DND-41 (cell line): ENCODE measurements at regions not wholly inside any gene's neighbourhood (a gene's known extent, or its start where the extent isn't known, plus 50 kb on each side); places are given as distances from the start of the nearest gene placed in this dataset.

Experiments
- ATAC-seq: fragments of 200-7000 bp; cut with Tn5 transposase; 3 replicates; pipeline ENCODE4 v1.9.1; 2021; ENCODE audit warnings: low read depth; ENCODE audit not compliant: insufficient read depth
- DNase-seq: peaks from one replicate; pipeline ENCODE4 v3.0.0-alpha.2; 2020
- H2AFZ ChIP-seq: 2 replicates; pipeline ENCODE4 v1.6.0; 2012; ENCODE audit warnings: low read depth, low read length
- H3K27ac ChIP-seq: 2 replicates; pipeline ENCODE4 v1.5.1; 2012; ENCODE audit warnings: low read length, inconsistent platforms
- H3K27me3 ChIP-seq: fragments of 200-600 bp; sonication (generic); 2 replicates; pipeline ENCODE4 v1.6.0; 2012; ENCODE audit warnings: low read length, mild to moderate bottlenecking, inconsistent platforms; ENCODE audit not compliant: insufficient read depth, poor library complexity
- H3K36me3 ChIP-seq: 2 replicates; pipeline ENCODE4 v1.5.1; 2012; ENCODE audit warnings: low read length, inconsistent platforms; ENCODE audit not compliant: insufficient read depth
- H3K4me1 ChIP-seq: 2 replicates; pipeline ENCODE4 v1.5.1; 2012; ENCODE audit warnings: mild to moderate bottlenecking, low read length; ENCODE audit not compliant: insufficient read depth
- H3K4me2 ChIP-seq: 2 replicates; pipeline ENCODE4 v1.6.0; 2012; ENCODE audit warnings: mild to moderate bottlenecking, moderate library complexity, low read length, inconsistent platforms; ENCODE audit not compliant: insufficient read depth
- H3K4me3 ChIP-seq, 2 experiments: fragments of 200-600 bp in 1 of 2; shearing (Covaris generic) in 1 of 2; 2 replicates each; pipeline ENCODE4 v1.5.1; 2012 to 2016; ENCODE audit warnings: inconsistent platforms in 2 of 2, low read length in 2 of 2, mild to moderate bottlenecking in 2 of 2, low read depth in 1 of 2, moderate library complexity in 1 of 2
- H3K79me2 ChIP-seq: 2 replicates; pipeline ENCODE4 v1.6.0; 2012; ENCODE audit warnings: low read length, inconsistent platforms; ENCODE audit not compliant: insufficient read depth
- H3K9ac ChIP-seq: 2 replicates; pipeline ENCODE4 v1.6.0; 2012; ENCODE audit warnings: low read depth, mild to moderate bottlenecking, inconsistent platforms, low read length, moderate library complexity
- H3K9me3 ChIP-seq: 2 replicates; pipeline ENCODE4 v1.5.1; 2012; ENCODE audit warnings: low read length, moderate library complexity, mild to moderate bottlenecking, inconsistent platforms; ENCODE audit not compliant: insufficient read depth, severe bottlenecking
- H4K20me1 ChIP-seq: 2 replicates; pipeline ENCODE4 v1.6.0; 2012; ENCODE audit warnings: low read length; ENCODE audit not compliant: insufficient read depth
- EZH2 ChIP-seq: IDR thresholded peaks from 3 replicates; pipeline ENCODE4 v1.6.1; 2012; ENCODE audit warnings: borderline replicate concordance, low read depth, mild to moderate bottlenecking, moderate library complexity, low read length, inconsistent platforms; ENCODE audit not compliant: severe bottlenecking
- TF ChIP-seq, protein P1 (sequence below): IDR thresholded peaks from 2 replicates; pipeline ENCODE4 v1.5.1; 2012; ENCODE audit warnings: borderline replicate concordance, low read length, moderate library complexity, mild to moderate bottlenecking; ENCODE audit not compliant: poor library complexity, severe bottlenecking; ENCODE audit errors: extremely low read depth

DNA sequence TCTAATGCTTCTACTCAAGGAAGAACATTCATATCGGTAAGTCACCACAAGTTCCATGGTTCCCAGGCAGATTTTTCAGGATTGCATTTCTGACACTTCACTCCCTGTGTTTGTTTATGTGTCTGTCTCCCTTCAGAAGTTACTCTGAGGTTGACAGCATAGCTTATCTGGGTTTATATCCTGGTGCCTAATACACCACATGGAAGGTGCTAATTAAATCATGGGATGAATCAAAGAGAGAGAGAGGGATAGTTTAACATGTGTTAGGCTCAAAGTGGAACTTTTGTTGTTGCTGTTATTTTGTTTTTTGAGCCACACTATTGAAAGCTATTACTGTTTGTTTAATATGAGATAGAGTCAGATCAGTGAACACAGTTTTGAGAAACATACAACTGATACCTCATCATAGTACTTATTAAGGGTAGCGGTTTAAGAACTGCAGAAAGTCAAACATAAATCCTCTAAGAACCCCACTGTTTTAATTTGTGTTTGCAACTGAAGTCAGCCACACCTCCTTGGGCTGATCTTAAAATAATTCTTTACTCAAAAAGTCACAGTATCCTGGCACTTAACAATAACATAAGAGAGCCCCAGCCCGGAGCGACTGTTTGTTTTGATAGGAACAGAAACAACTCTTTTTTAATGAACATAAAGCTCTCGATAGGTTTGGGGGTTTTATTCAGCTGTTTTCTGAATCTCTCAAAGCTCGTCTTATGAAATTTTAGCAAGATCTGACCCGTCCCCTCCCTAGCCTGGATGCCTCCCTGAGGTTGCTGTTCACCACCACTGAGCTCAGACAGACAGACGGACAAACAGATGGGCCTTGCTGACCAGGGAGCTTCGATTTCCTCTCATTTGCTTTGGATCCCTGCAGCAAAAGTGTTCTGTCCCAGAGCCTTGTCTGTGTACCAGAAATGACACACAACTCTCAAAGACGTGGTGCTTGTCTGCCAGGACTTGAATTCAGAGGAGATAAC, 98.3 kb upstream of the MYOCD start:
- Histone ChIP-seq H3K27ac (no peak overlapping the region), H3K36me3 (no peaks in the 10 kb centered on the region), H2AFZ (no peak overlapping the region), H3K4me3 (no peak overlapping the region), H3K9me3 (no peaks in the 10 kb centered on the region), H3K4me2 (no peak overlapping the region), H3K4me1 (no peaks in the 10 kb centered on the region), H3K27me3 (no peaks in the 10 kb centered on the region), H3K9ac (no peak overlapping the region), H3K79me2 (no peaks in the 10 kb centered on the region), H4K20me1 (no peaks in the 10 kb centered on the region)
- TF ChIP-seq EZH2, result no peak
- TF ChIP-seq, protein P1, sequence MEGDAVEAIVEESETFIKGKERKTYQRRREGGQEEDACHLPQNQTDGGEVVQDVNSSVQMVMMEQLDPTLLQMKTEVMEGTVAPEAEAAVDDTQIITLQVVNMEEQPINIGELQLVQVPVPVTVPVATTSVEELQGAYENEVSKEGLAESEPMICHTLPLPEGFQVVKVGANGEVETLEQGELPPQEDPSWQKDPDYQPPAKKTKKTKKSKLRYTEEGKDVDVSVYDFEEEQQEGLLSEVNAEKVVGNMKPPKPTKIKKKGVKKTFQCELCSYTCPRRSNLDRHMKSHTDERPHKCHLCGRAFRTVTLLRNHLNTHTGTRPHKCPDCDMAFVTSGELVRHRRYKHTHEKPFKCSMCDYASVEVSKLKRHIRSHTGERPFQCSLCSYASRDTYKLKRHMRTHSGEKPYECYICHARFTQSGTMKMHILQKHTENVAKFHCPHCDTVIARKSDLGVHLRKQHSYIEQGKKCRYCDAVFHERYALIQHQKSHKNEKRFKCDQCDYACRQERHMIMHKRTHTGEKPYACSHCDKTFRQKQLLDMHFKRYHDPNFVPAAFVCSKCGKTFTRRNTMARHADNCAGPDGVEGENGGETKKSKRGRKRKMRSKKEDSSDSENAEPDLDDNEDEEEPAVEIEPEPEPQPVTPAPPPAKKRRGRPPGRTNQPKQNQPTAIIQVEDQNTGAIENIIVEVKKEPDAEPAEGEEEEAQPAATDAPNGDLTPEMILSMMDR, result no peak
- ATAC-seq (no peak), DNase-seq (no peak)

DNA sequence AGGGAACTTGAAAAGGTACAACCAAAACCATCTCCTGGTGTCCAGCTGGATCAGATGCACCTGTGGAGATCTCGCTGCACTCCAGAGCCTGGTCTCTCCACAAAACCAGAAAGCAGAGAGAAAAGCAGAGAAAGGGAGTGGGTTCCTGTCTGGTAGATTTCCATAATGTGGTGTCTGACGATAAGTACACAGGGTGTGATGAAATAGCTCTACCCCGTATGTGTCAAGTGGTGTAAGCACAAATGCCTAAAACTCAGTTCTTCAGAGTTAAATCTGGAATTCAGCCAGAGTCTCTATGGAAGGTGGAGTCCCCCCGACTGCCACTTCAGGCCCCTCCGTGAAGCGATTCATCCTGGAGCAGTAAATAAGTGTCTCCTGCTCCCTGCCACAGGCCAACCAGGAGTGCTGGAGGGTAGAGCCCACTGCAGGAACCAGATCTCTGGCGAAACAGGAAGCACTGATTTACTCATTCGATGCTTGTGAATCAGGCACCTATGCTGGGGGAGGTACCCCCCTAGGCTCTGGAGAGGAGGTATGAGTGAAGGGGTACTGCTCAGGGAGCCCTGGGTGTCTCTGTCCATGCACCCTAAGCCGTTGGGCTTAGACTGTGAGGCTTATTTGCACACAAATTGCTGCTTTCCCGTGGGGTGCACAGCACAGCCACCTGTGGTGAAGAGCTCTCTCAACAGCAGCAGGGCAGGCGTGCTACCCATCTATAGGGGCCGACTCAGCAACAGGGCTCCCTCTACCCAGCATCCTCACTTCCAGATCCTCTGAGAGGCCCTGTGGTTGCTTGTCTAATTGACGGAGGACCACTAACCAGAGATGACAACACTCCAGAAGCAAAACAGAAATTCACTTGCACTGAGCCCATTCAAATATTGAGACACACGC, 97.1 kb upstream of the MYOCD start:
- no peak overlapping the region for H3K27ac ChIP-seq
- TF ChIP-seq, protein P1, result no peak
- TF ChIP-seq EZH2, result no peak
- H3K4me2 ChIP-seq, result no peak overlapping the region
- H3K36me3 ChIP-seq, result no peaks in the 10 kb centered on the region
- no peaks in the 10 kb centered on the region for H3K79me2 ChIP-seq
- H3K4me3 ChIP-seq, result no peak overlapping the region
- H2AFZ ChIP-seq, result no peak overlapping the region
- DNase-seq (no peak), ATAC-seq (no peak)
- H4K20me1 ChIP-seq, result no peaks in the 10 kb centered on the region
- H3K9ac ChIP-seq, result no peak overlapping the region
- no peaks in the 10 kb centered on the region for H3K27me3 ChIP-seq
- H3K4me1 ChIP-seq, result no peaks in the 10 kb centered on the region
- no peaks in the 10 kb centered on the region for H3K9me3 ChIP-seq

DNA sequence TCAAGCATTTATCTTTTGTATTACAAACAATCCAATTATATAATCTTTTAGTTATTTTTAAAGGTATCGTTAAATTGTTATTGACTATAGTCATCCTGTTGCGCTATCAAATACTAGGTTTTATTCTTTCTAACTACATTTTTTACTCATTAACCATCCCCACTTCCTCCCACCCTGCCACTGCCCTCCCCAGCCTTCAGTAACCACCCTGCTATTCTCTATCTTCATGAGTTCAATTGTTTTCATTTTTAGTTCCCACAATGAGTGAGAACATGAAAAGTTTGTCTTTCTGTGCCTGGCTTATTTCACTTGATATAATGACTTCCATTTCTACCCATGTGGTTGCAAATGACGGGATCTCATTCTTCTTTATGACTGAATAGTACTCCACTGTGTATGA, 94.1 kb upstream of the MYOCD start:
- H4K20me1 ChIP-seq, result no peaks in the 10 kb centered on the region
- DNase-seq (no peak), ATAC-seq (no peak)
- H3K4me1 ChIP-seq, result no peaks in the 10 kb centered on the region
- no peaks in the 10 kb centered on the region for H3K9me3 ChIP-seq
- no peaks in the 10 kb centered on the region for H3K79me2 ChIP-seq
- no peak overlapping the region for H2AFZ ChIP-seq
- TF ChIP-seq, protein P1, result no peak
- TF ChIP-seq EZH2, result no peak
- H3K36me3 ChIP-seq, result no peaks in the 10 kb centered on the region
- no peak overlapping the region for H3K4me3 ChIP-seq
- no peak overlapping the region for H3K4me2 ChIP-seq
- H3K9ac ChIP-seq, result no peak overlapping the region
- H3K27me3 ChIP-seq, result no peaks in the 10 kb centered on the region
- H3K27ac ChIP-seq, result no peak overlapping the region
